NB4 (cell line): ENCODE measurements at regions not wholly inside any gene's neighbourhood (a gene's known extent, or its start where the extent isn't known, plus 50 kb on each side); places are given as distances from the start of the nearest gene placed in this dataset.

Source experiments
- MYC ChIP-seq: IDR thresholded peaks from 2 replicates; pipeline ENCODE4 v1.6.1; 2011; ENCODE audit warnings: low read depth, low read length
- POLR2A ChIP-seq: IDR thresholded peaks from 2 replicates; pipeline ENCODE4 v1.6.1; 2011; ENCODE audit warnings: mild to moderate bottlenecking; ENCODE audit not compliant: insufficient read length; ENCODE audit errors: extremely low read depth
- TF ChIP-seq, protein P1 (sequence below): IDR thresholded peaks from one replicate; pipeline ENCODE4 v1.5.1; 2012; ENCODE audit warnings: low read depth, low read length

- no peak for TF ChIP-seq POLR2A
- TF ChIP-seq, protein P1, sequence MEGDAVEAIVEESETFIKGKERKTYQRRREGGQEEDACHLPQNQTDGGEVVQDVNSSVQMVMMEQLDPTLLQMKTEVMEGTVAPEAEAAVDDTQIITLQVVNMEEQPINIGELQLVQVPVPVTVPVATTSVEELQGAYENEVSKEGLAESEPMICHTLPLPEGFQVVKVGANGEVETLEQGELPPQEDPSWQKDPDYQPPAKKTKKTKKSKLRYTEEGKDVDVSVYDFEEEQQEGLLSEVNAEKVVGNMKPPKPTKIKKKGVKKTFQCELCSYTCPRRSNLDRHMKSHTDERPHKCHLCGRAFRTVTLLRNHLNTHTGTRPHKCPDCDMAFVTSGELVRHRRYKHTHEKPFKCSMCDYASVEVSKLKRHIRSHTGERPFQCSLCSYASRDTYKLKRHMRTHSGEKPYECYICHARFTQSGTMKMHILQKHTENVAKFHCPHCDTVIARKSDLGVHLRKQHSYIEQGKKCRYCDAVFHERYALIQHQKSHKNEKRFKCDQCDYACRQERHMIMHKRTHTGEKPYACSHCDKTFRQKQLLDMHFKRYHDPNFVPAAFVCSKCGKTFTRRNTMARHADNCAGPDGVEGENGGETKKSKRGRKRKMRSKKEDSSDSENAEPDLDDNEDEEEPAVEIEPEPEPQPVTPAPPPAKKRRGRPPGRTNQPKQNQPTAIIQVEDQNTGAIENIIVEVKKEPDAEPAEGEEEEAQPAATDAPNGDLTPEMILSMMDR = no peak
- no peak for TF ChIP-seq MYC
These were observed 104.8 kb upstream of the CADM1 start for GRCh38 chr11:115608976-115609375.
